ENCODE measurements at regions not wholly inside any gene's neighbourhood (a gene's known extent, or its start where the extent isn't known, plus 50 kb on each side); places are given as distances from the start of the nearest gene placed in this dataset.

GRCh38 chr4:115275615-115276014 lies 162.2 kb upstream of the NDST4 start:
- no peaks in the 10 kb centered on the region for H3K36me3 ChIP-seq (ENCODE audit: control insufficient read depth, insufficient read depth, low read length)
- no peak for DNase-seq

GRCh38 chr4:115274545-115274944 lies 161.1 kb upstream of the NDST4 start:
- H3K27ac Mint-ChIP-seq, result no peak overlapping the region
- H3K27me3 ChIP-seq (ENCODE audit: control insufficient read depth, insufficient read depth, low read length, poor library complexity, severe bottlenecking), result no peaks in the 10 kb centered on the region
- H3K36me3 Mint-ChIP-seq (ENCODE audit: low read depth), result no peaks in the 10 kb centered on the region
- peaks cover 2% of the 10 kb centered on the region for H3K9me3 Mint-ChIP-seq
- H3K4me1 Mint-ChIP-seq, result peaks cover 19% of the 10 kb centered on the region
- no peaks in the 10 kb centered on the region for H3K36me3 ChIP-seq (ENCODE audit: control insufficient read depth, insufficient read depth, low read length)
- no peaks in the 10 kb centered on the region for H3K9me3 ChIP-seq (ENCODE audit: control insufficient read depth, low read length)
- TF ChIP-seq CTCF (conservative IDR thresholded peaks at IDR 0.05), result no peak
- DNase-seq, result no peak
- H3K4me1 ChIP-seq (ENCODE audit: control insufficient read depth, insufficient read depth, low read length), result peaks cover 3% of the 10 kb centered on the region
- no peak overlapping the region for H3K4me3 ChIP-seq (ENCODE audit: low read length)
- H3K9ac ChIP-seq (ENCODE audit: extremely low read depth, low read length, poor library complexity, severe bottlenecking), result no peak overlapping the region
- no peak overlapping the region for H3K27ac ChIP-seq (ENCODE audit: low read depth, low read length)
- peaks cover 5% of the 10 kb centered on the region for H3K27me3 Mint-ChIP-seq (ENCODE audit: insufficient read depth)
- H3K4me3 Mint-ChIP-seq, result no peak overlapping the region

More at GRCh38 chr4:115275615-115276014, 162.2 kb upstream of the NDST4 start:
- H3K4me1 Mint-ChIP-seq, result peaks cover 19% of the 10 kb centered on the region
- Histone ChIP-seq H3K27ac (ENCODE audit: low read depth, low read length) (no peak overlapping the region), H3K27me3 (ENCODE audit: control insufficient read depth, insufficient read depth, low read length, poor library complexity, severe bottlenecking) (no peaks in the 10 kb centered on the region), H3K9ac (ENCODE audit: extremely low read depth, low read length, poor library complexity, severe bottlenecking) (no peak overlapping the region), H3K4me1 (ENCODE audit: control insufficient read depth, insufficient read depth, low read length) (peaks cover 3% of the 10 kb centered on the region), H3K9me3 (ENCODE audit: control insufficient read depth, low read length) (no peaks in the 10 kb centered on the region), H3K4me3 (ENCODE audit: low read length) (no peak overlapping the region)
- TF ChIP-seq CTCF (conservative IDR thresholded peaks at IDR 0.05), result no peak
- peaks cover 3% of the 10 kb centered on the region for H3K27me3 Mint-ChIP-seq (ENCODE audit: insufficient read depth)
- H3K36me3 Mint-ChIP-seq (ENCODE audit: low read depth), result no peaks in the 10 kb centered on the region
- H3K27ac Mint-ChIP-seq, result no peak overlapping the region
- H3K9me3 Mint-ChIP-seq, result peaks cover 2% of the 10 kb centered on the region
- WGBS, 2 experiments (ENCODE audit: insufficient coverage in 1 of 2, insufficient read length in 1 of 2), result 92 to 100% methylated on average over 2 of the region's 2 CpGs
- no peak overlapping the region for H3K4me3 Mint-ChIP-seq

GRCh38 chr4:115272594-115272993 lies 159.2 kb upstream of the NDST4 start:
- Histone ChIP-seq H3K27me3 (ENCODE audit: control insufficient read depth, insufficient read depth, low read length, poor library complexity, severe bottlenecking) (no peaks in the 10 kb centered on the region), H3K4me1 (ENCODE audit: control insufficient read depth, insufficient read depth, low read length) (peaks cover 3% of the 10 kb centered on the region), H3K9me3 (ENCODE audit: control insufficient read depth, low read length) (no peaks in the 10 kb centered on the region), H3K27ac (ENCODE audit: low read depth, low read length) (no peak overlapping the region), H3K9ac (ENCODE audit: extremely low read depth, low read length, poor library complexity, severe bottlenecking) (no peak overlapping the region), H3K4me3 (ENCODE audit: low read length) (no peak overlapping the region), H3K36me3 (ENCODE audit: control insufficient read depth, insufficient read depth, low read length) (no peaks in the 10 kb centered on the region)
- Mint-ChIP-seq H3K4me1 (peaks cover 19% of the 10 kb centered on the region), H3K36me3 (ENCODE audit: low read depth) (no peaks in the 10 kb centered on the region), H3K4me3 (no peak overlapping the region), H3K27ac (no peak overlapping the region), H3K27me3 (ENCODE audit: insufficient read depth) (peaks cover 5% of the 10 kb centered on the region), H3K9me3 (peaks cover 2% of the 10 kb centered on the region)
- DNase-seq, result no peak
- TF ChIP-seq CTCF (conservative IDR thresholded peaks at IDR 0.05), result no peak
- WGBS, 2 experiments (ENCODE audit: insufficient coverage in 1 of 2, insufficient read length in 1 of 2), result 100% methylated on average over 2 of the region's 2 CpGs; no CpG with 5 or more reads in 1 of the 2 experiments

Measured in endodermal cell (in vitro differentiated cells).